22Rv1 (cell line): ENCODE measurements at regions not wholly inside any gene's neighbourhood (a gene's known extent, or its start where the extent isn't known, plus 50 kb on each side); places are given as distances from the start of the nearest gene placed in this dataset.

Experiments
- ZFX ChIP-seq: fragments of 450-650 bp; IDR thresholded peaks from 2 replicates; pipeline ENCODE4 v1.6.1; 2017; ENCODE audit warnings: antibody characterized with exemption, borderline replicate concordance
- TF ChIP-seq, protein P1 (sequence below): fragments of 450-650 bp; IDR thresholded peaks from 2 replicates; pipeline ENCODE4 v1.5.1; 2017; ENCODE audit warnings: mild to moderate bottlenecking

DNA sequence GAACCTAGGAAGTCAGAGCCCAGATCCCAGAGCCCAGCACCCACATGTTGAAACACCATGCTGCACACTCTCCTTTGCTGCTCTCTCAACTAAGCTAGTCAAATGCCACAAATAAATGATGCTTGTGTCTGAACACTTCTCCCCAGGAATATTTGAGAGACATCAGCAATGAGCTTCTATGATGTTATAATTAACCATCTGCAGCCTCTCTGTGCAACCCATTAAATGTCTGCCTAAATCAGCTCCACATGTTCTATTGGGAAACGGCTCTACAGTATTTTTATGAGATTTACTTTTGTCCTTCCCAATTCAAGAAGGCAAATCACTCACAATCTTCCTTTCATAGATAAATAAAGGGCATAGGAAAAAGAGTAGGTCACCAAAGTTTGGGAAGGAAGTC lies 266.8 kb upstream of the PARD3B start:
- TF ChIP-seq, protein P1, sequence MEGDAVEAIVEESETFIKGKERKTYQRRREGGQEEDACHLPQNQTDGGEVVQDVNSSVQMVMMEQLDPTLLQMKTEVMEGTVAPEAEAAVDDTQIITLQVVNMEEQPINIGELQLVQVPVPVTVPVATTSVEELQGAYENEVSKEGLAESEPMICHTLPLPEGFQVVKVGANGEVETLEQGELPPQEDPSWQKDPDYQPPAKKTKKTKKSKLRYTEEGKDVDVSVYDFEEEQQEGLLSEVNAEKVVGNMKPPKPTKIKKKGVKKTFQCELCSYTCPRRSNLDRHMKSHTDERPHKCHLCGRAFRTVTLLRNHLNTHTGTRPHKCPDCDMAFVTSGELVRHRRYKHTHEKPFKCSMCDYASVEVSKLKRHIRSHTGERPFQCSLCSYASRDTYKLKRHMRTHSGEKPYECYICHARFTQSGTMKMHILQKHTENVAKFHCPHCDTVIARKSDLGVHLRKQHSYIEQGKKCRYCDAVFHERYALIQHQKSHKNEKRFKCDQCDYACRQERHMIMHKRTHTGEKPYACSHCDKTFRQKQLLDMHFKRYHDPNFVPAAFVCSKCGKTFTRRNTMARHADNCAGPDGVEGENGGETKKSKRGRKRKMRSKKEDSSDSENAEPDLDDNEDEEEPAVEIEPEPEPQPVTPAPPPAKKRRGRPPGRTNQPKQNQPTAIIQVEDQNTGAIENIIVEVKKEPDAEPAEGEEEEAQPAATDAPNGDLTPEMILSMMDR, result no peak
- TF ChIP-seq ZFX, result no peak
